Frontal cortex (tissue), 3 donors: ENCODE measurements at regions not wholly inside any gene's neighbourhood (a gene's known extent, or its start where the extent isn't known, plus 50 kb on each side); places are given as distances from the start of the nearest gene placed in this dataset.

Experiments used
- DNase-seq, 2 donors: peaks; one replicate each; pipeline ENCODE4 v3.0.0; 2012; ENCODE audit warnings: low spot score in 2 of 2
- FAIRE-seq: peaks from 2 replicates; lab custom pipeline; 2012; peaks lifted over from hg19 to GRCh38; lab: Jason Lieb, UNC
- donor health status: control.
- donor health status: control.
- donor health status: control.

- FAIRE-seq (no peak), DNase-seq (no peak)
Measured at GRCh38 chr20:51091406-51092195, 68.7 kb upstream of the KCNG1 start.

DNA sequence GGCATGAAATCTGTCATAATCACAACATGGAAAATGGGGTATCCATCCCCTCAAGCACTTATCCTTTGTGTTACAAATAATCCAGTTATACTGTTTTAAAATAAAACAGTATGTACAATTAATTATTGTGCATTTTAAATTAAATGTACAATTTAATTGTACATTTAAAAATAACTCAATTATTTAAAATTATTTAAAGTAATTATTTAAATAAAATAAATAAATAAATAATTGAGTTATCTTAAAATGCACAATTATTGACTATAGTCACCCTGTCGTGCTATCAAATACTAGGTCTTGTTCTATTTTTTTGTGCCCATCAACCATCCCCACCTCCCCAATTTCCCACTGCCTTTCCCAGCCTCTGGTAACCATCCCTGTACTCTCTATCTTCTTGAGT is 66.9 kb upstream of the KCNG1 start:
- peak; percentile 13 for FAIRE-seq
- DNase-seq, result no peak

GRCh38 chr20:51089272-51089781 is 66.4 kb upstream of the KCNG1 start:
- FAIRE-seq (no peak), DNase-seq (no peak)

DNA sequence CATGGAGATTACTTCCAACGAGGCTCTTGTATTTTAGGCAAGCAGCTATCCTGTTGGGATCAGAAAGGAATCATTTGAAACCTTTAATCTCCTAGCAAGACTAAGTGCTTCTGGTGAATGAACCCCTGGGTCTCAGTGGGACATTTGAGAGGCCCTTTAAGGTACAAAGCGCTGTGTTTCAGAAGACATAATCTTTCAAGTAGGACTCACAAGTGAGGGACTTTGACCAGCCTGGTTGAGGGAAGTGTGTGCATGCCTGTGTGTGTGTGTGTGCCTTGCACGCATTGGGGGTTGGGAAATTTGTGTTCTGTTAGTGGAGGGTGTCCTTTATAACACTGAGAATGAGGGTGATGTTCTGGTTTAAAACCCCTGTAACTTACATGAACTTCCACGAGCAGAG is 64.4 kb upstream of the KCNG1 start:
- FAIRE-seq (no peak), DNase-seq (no peak)

- FAIRE-seq (no peak), DNase-seq (no peak)
Measured at GRCh38 chr20:51085769-51086168, 62.9 kb upstream of the KCNG1 start.

DNA sequence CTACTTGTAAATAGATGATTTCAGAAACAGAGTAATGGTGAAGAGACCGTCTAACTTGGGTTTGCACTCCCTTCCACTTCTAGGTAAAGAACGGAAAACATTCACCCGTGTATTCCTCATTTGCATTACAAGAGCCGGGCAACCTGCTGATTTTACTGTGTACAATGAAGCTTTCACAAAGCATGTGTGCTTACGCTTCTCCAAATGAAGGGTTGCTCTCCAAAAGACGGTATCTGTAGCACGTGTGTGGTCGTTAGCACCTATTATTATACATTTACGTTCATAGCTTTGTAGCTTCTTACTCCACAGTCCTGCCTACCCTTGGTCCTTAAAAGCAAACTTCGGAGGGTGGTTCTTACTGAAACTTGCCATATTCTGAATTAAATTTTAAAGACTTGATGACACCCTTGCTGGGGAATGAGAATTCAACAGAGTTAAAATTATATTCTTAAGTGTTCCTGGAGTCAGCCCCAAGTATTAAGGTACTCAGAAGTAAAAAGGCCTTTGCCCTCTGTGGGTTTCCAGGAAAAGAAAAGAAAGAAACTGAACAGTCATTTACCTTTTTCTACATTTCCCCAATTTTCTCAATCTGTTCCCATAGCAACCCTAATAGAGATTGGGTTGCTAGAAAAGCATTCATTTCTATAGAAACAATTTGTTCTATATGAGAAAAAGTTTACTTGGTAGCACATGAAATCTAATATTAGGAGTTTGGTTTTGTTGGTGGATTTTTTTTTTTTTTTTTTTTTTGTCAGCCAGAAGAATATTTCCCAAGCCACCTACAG is 61.9 kb upstream of the KCNG1 start:
- FAIRE-seq, result no peak
- no peak for DNase-seq

DNA sequence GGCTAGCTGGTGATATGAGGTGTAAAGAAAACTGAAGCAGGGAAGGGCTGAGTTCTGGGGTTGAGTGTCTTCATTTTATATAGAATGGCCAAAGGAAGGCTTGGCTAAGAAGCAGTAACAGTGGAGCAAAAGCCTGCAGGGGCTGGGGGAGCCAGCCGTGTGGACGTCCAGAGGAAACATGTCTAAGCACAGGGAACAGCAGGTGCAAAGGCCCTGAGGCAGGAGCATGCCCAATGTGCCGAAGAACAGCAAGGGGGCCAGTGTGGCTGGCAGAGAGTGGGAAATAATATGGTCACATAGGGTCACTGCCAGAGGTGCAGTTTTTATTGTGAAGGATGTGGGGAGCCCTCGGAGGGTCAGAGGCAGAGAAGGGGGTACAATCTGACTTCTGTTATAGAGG is 60.5 kb upstream of the KCNG1 start:
- FAIRE-seq (no peak), DNase-seq (no peak)

DNA sequence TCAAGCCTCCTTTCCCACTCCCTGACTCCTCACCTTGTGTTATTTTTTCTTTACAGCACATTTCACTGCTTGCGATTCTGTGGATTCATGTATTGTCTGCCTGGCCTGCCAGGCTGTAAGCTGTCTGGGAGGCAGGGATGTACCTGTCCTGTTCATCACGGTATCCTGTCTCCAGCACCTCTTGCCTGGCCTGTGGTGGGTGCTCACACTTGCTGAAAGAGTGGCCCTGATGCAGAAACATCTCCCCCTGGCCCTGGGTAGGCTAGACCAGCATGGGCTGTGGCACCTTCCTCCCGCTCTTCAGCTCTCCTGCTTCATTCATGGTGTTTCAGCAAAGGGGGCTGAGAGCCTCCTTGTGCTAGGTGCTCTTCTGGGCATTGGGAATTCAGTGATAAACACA is 60.1 kb upstream of the KCNG1 start:
- no peak for DNase-seq
- FAIRE-seq, result no peak

DNA sequence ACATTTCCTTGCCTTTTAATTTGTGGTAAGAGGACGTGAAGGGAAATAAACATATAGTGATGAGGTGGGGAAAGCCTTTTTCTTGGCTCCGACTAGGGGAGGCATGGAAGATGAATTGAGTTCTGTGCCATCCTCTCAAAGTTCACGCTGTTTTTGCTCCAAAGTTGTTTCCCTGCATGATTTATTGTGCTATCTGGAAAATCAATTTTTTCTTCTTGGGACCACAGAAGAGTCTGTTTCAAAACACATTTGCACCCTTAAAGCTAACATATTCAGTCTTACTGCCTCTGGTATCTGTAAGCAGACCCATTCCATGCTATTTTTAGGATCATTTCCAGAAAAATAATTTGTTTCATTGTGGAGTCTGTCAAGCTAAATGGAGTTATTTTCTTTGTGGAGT is 57.6 kb upstream of the KCNG1 start:
- FAIRE-seq (no peak), DNase-seq (no peak)

GRCh38 chr20:51079488-51079887 is 56.6 kb upstream of the KCNG1 start:
- no peak for DNase-seq
- FAIRE-seq, result no peak

DNA sequence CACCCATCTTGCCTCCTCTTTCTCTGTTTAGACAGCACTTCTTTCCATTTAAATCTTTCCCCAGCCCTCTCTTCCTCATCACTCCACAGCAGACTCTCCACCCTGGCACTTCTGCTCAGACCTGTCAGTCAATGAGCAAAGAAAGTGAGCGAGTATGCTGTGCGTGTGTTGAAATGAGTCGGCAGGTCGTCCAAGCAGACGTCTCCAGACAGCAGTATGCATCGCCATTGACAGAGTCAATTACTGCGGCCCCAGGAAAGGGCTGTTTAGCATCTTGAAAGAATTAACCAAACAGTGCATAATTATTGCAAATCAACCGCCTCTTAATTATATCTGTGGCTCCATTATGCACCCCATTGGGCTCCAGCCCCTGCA is 54.8 kb upstream of the KCNG1 start:
- DNase-seq (no peak), FAIRE-seq (no peak)

DNA sequence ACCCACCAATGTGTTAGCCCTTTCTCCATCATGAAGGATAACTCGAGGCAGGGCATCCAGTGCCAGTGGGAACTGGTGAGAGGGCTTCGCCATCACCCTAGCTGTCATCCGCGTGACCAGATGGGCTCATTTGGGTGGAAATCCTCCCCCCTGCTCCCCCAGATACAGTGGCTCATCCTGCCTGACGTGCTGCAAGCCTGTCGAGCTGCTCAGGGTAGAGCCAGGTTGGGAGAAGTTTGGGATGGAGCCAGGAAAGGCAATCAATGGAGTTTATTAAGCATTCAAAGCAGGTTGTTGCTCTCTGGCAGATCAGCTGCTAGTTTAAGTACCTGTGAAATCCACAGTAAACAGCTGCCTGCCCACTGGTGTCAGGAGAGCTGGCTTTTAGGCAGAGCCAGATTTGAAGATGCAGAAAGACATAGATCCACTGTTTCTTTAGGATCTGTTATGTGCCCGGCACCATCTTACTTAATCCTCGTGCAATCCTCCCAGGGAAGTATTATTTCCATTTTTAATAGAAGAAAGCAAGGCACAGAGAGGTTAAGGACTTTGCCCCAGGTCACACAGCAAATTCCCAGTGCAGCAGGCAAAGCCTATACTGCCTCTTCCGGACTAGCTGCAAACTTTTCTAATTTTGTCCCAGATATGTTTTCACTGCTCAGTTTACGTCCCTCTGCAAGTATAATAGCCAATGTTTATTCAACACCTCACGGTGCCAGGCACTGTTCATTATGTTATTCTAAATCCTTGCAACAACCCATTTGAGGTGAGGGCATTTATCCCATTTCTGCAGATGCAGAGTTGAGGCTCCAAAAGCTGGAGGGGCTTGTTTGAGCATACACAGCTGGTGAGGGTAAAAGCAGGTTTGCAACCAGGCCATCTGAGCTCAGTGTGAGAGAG is 54.1 kb upstream of the KCNG1 start:
- FAIRE-seq (no peak), DNase-seq (no peak)

- FAIRE-seq (no peak), DNase-seq (no peak)
Measured at GRCh38 chr20:51074062-51074461, 51.2 kb upstream of the KCNG1 start.
